Activated CD4-positive, alpha-beta T cell treated with anti-CD3 and anti-CD28 coated beads, Interleukin-2, amount 50 U/mL, for 24 hours (primary cell): ENCODE measurements at regions not wholly inside any gene's neighbourhood (a gene's known extent, or its start where the extent isn't known, plus 50 kb on each side); places are given as distances from the start of the nearest gene placed in this dataset.

Experiments
- DNase-seq, 2 donors: peaks; one replicate each; pipeline ENCODE4 v3.0.0-alpha.2; 2020; ENCODE audit warnings: low read depth in 1 of 2, low spot score in 1 of 2

DNA sequence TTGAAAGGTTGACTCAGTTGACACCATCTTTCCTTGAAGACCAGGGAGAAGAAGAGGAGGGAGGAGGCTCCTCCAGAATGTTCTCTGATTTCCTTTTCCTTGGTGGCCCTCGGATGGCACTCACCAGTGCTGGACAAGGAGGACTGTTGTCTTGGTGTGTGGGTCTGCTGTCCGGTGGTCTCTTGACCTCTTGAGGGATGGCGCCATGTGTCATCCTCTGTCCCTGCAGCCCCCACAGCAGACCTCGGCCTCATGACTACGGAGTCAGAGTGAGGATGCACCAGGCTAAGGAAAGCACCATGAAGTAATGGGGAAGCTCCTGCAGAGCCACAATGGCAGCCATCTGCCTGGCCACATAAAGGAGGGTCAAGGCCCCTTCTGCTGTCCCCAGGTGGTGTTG is 475.0 kb downstream of the GLRX3 start:
- no peak for DNase-seq

DNA sequence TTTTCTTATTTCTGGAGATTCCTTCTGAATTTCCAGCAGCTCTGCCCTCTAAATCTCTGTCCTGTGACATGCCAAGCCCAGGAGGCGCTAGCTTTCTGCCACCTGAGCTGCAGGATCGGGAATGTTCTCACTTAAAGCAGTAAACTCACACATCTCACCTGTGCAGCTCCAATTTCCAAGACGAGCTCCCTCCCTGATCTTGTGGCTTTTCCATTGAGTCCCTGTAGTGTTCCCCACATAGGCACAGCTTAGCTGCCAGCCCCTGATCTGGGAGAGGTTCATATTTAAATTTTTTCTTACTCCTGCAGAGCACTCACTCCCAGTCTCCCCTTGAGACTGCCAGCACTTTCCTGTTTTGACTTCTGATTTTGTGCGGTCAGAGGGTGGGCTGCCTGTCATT is 479.3 kb downstream of the GLRX3 start:
- no peak for DNase-seq

DNA sequence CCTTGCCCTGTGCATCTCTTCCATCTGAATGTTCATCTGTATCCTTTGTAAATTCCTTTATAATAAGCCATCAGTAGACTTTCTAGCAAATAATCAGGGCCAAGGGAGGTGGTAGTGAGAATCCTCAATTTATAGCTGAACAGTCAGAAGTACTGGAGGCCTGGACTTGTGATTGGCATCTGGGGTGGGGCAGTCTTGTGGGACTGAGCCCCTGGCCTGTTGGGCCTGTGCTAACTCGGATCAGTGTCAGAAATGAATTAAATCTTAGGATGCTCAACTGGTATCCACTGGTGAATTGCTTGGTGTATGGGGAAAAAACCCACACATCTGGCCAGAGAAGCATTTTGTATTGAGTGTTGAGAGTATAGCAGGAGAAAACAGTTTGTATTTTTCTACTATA is 481.8 kb downstream of the GLRX3 start:
- DNase-seq, result no peak

DNA sequence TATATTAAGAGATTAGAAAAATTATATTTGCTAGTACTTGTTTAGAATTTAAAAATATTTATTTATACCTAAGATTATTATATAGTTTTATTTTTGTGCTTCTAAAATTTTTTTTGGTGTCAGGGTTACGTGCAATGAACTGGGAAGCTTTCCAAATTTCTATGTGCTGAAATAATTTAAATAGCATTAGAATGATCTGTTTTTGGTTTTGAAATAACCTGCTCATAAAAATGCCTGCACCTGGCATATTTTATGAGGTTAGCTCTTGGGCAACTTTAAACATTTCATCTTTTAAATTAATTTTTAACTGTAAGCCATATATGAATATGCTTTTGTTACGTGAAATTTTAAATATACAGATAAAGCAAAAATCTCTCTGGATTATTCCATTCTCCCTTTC is 482.5 kb downstream of the GLRX3 start:
- DNase-seq, result no peak

DNA sequence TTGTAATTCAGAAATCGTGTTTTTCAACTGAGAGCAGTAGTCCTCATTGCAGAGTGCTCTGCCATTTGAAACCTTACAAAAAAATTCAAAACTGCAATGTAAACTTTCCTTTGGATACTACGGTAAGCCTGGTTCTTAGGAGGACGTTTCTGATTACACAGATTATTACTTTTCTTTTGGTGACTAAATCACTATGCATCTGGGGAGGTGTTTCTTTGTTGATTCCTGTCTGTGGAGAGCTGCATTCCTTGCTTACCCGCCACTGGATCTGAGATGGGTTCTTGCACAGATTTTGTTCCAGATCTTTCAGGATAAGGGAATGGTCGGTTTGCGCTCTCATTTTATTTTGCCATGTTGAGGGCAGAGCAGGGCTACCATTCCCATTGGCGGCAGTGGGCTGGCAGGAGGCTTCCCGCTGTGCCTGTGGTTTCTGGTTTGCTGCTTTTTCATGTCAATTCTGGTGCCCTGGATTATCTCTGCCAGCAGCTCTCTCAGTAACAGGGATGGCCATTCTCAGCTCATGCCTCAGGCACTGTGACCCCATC is 485.1 kb downstream of the GLRX3 start:
- no peak for DNase-seq

DNA sequence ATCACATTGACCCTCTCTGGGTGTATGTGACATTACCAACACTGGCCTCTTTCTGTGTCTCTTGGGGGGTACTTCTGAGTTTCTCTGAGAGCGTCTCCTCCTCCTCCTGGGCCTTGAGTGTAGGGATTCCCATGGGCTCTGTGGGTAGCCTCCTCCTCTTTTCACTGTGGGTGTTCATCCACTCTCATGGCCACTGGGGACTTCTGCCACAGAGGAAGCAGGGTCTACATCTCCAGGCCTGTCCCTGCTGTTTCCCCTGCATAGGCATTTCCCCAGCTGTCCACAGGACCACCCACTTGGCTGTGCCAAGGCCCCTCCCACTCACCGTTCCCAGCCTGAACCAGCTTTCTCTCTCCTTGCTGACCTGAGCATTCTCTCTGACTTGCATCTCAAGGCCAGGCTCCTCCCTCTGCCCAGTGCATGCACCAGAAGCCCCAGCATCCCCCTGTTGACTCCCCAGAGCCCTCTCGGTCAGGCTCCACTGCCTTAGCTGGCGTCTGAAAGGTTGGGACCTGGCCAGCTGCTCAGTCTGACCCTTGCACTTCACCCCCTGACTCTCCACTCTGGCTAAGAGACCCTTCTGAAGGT is 487.6 kb downstream of the GLRX3 start:
- no peak for DNase-seq

DNA sequence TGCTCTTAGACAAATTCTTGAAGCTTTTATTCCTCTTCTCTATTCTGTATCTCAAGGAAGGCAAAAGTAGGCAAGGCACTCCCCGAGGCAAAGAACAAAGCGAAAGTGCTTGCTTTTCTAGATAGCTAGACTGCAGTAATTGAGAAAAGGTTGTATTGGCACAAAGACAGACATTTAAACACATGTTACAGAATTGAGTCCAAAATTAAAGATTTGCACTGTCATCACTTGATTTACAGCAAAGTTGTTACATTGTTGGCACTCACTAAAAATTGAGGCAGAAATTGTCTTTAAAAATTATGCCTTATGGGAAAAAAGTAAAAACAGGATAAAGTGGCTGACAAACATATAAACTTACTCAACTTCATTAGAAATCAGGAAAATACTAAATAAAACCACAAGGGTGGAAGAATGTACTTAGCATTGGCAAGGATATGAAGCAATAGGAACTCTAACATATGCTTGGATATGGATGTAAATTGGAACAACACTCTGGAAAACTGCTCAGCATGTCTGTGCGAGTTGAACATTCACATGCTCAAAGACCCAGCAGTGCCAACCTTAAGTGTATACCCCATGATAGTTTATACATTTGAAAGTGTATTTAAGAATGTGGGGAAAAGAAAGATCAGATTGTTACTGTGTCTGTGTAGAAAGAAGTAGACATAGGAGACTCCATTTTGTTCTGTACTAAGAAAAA is 491.3 kb downstream of the GLRX3 start:
- DNase-seq, result no peak

DNA sequence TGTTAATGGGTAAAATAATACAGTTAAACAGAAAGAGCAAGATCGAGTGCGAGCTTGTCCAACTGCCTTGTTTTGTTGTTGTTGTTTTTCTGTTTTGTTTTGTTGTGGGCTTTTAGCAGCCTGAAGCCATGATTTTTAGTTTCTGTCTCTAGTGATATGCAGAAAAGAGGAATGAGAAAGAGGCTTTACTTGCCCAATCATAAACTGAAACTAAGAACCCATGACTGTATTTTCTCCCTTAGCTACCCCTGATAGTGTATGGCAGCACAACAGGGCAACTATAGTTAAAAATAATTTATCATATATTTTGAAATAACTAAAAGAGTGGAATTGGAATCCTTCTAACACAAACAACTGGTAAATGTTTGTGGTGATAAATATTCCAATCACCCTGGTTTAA is 493.9 kb downstream of the GLRX3 start:
- DNase-seq, result no peak

DNA sequence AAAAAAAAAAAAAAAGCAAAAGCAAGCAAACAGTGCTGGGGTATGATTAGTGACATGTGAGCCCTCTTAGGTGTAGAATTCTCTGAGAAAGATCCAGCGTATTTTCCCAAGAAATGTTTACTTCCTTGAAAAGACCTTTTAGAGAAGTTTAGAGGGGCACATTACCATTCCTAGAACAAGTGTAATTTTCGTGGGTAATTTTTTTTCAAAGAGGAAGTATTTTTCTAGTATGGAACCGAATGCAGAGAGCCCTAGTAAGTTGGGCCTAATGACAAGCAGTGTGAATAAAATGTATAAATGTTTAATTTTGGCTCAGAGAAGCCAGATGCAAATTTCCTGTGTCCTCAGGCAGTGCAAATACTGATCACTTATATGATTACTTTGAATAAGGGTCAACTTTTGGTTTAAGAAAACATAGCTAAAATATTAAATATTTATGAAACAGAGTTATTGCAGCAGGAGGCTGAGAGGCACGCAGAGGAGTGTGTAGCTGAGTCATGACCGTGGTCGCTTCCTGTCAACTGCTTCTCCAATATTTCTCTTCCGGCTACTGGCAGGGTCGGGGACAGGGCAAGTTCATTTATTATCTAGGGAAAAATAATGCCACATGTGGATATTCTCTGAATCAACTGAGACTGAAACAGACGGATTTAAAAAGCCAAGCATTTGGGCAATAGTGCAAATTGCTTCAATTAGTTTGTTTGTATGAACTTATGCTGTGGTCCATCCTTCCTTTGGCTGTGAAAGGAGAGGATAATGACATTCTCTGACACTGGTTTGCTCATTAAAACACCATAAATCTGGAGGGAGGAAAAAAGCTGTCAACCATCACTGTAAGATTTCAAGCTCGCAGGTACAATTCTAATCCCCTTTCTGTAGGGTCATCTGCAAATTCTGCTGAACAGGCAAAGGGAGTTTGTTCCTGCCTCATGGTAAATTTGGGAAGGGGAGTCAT is 495.2 kb downstream of the GLRX3 start:
- no peak for DNase-seq

DNA sequence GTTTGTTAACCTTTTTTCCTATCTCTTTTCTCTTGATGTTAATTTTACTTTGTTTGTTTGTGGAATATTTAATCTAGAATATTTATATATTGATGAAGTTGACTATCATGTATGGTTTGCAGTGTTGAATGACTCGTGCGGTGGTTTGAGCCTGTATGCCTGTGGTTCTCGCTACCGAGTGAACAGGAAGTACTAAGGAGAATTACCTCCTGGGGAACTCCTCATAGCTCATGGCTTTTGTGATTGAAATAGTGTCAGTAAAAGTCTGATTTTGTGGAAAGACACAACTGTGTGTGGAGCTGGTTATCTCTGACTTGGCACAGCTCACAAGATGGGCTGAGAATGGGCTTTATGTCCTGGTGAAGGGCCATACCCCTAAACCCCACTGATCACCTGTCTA is 498.6 kb downstream of the GLRX3 start:
- no peak for DNase-seq

DNA sequence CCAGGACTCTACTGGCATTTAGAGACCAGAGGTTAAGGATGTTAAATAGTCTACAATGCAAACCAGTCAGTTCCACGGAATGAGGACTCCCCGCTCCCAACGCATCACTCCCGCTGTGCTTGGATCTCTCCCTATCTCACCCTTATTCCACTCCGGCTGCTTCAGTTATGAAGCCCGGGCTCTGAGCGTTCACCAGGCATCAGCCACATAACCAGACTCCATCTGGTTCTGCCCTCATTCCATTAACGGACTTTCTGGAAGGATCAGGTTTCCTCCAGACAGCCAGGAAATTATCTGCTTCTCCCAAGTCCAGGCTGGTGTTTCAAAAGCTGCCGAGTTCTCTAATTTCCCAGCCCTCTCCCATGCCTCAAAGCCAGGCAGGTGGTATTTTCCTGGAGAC is 499.3 kb downstream of the GLRX3 start:
- DNase-seq, result no peak

DNA sequence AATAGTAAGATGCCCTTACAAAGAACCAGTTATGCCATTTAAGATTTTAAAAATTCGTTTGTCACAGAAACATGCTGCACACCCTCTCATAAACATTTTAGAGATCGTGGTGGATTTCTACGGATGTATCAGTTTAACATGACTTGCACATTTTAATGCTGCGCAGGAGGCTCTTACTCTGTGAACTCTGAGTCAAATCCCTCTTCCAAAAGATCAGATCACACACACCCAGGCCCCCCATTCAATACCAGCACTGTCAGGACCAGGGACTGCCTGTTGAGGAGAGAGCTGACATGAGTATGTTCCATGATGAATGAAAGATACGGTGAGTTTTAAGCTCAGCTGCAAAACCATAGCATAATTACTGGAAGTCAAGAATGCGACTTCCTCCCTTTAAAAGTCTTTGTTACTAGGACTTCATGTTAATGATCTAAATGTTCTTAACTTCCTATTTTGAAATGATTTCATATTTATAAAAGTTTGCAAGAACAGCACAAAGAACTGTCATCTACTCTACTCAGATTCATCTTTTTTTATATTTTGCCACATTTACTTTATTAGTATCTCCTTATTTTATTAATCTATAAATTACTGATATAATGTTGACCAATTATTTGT is 500.2 kb downstream of the GLRX3 start:
- DNase-seq, result no peak

DNA sequence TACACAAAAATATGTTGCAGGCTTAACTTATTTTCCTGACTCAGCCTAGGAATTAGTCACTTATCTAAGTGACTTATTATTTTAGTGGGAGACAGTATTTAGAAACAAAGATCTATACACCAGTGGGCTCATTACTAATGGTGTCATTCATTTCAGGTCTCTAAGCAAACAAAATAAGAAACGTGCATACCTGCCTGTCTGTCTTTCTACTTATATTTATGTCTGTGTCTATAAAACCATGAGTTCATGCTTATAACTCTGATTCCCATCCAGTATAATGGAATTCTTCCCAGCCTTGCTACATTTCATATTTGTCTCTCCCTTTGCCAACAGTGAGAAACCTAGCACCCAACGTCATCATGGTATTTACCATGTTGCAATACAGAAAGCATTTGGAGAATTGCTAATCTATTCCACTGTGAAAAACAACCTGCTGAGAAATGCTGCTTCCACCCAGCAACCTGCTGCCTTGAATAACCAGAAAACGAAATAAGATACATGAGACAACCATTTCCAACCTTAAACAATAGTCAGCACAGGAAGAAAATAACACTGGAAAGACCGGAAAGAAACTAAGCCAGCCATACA is 501.0 kb downstream of the GLRX3 start:
- no peak for DNase-seq

DNA sequence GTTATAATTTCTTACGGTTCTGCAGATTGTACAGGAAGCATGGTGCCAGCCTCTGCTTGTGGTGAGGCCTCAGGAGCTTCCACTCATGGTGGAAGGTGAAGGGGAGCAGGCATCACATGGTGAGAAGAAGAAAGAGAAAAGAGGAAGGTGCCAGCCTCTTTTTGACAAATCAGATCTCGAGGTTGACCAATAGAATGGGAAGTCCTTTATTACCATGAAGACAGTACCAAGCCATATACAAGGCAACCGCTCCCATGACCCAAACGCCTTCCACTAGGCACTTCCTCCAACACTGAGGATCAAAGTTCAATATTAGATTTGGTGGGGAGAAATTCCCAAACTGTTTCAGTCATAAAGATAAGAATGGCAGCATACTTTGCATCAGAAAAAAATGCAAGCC is 502.8 kb downstream of the GLRX3 start:
- no peak for DNase-seq

DNA sequence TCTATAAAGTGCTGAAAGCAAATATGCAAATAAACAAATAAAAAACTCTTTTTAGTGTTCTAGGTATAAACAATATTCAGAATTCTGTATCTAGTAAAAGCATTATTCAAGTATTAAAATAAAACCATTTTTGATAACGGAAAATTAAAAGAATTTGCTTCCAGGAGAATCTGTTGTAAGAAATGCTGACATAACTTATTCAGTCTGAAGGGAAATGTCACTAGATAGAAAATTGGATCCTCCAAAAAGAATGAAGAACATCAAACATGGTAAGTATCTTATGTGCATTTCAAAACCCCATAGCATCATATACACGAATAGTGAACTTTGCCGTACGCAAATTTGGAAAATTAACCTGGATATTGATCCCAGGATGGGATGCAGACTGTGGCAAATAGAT is 506.7 kb downstream of the GLRX3 start:
- no peak for DNase-seq

DNA sequence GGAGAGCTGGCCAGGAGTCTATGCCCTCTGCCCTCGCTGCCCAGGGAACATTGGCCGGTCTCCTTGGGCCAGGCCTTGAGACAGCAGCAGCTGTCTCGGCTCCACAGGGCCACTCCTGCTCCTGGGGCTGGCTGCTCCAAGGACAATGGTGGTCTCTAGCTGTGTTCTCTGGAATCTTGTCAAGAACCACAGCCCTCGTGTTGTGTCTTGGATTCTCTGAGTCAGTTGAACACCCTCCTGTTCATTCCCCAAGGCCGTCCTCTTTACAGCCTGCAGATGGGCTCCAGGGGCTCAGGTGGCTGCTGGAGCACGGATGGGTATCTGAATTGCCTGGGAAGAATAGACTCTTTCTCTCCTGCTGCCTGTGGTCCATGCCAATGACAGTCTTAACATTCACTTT is 511.1 kb downstream of the GLRX3 start:
- no peak for DNase-seq

DNA sequence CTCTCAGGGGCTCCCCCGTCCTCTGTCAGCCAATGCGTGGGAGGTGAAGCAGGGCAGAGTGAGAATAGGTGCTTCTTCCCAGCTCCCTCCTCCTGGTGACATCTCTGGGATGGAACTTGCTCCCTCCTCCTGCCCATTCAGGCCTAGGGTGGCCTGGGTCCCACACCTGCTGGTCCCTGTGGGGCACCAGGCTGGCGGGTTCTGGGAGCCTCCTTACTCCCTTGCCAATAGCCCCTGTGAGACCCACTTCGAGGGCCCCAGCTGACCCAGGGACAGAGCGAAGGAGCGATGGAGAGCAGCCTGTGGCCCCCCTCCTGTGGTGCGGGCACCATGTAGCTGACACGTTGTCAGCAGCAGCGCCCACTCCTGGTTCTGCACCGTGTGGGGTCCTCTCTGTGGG is 512.6 kb downstream of the GLRX3 start:
- no peak for DNase-seq

DNA sequence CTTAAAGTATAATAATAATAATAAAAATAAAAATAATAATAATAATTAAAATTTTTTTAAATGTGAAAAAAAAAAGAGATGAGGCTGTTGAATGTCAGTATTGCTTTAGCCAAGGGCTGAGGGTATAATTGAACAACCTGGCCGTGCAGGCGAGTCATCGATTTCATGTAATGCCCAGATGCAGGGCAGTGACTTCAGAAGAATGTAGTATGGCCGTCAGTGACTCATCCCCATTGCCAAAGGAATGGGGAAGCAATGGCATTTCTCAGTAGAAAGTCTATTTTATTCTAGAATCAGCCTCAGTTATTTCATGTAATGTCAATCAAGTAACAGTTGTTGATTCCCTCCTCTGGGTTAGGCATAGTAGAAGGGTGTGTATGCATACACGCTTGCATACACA is 516.4 kb downstream of the GLRX3 start:
- DNase-seq, result no peak

DNA sequence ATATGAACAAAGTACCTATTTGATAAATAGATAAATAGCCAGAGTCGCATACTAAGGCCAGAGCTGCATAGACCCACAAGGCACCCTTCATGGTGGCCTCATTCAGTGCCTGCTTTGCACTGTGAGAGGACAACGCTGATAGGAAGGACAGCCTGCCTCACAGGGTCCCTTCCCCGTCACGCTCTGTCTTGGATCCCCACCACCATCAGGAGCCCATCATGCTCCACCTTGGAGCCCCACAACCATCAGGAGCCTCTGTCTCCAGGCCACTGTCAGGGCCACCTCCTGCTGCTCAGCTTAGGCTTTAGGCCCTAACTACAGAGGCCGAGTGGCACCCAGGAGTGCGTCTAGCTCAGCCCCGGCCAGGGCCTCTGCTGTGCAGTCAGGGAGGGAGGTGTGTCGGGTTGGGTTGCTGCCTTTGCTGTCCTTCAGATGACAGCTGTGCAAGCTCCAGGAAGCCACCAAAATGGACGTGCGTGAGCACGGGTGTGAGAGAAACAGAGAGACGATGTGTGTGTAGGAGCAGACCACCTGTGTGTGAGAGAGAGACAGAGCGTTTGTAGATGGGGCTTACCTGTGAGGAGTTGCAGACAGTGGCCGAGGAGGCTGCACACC is 516.9 kb downstream of the GLRX3 start:
- DNase-seq, result no peak

DNA sequence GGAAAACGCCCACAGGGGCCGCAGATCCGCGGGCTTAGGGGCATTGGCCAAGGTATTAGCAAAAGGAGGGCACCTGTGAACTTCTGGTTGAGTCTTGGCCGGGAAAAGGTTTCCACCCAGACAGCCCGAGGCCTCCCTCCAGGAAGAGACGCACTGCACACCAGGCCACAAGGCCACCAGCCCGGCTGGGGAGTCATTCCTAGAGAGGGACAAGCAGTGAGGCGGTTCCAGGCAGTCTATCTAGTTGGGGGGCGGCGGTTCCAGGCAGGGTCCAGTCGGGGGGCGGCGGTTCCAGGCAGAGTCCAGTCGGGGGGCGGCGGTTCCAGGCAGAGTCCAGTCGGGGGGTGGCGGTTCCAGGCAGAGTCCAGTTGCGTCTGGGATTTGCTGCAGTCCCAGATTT is 518.5 kb downstream of the GLRX3 start:
- DNase-seq, result no peak
